ENCODE measurements at regions not wholly inside any gene's neighbourhood (a gene's known extent, or its start where the extent isn't known, plus 50 kb on each side); places are given as distances from the start of the nearest gene placed in this dataset.

- Histone ChIP-seq H3K36me3 (ENCODE audit: control insufficient read depth, insufficient read depth, low read length) (no peaks in the 10 kb centered on the region), H3K9me3 (ENCODE audit: control insufficient read depth in 2 of 2, low read length in 2 of 2) (no peaks in the 10 kb centered on the region), H3K4me1 (ENCODE audit: control insufficient read depth, insufficient read depth, low read length, poor library complexity, severe bottlenecking) (no peaks in the 10 kb centered on the region), H3K27ac (ENCODE audit: insufficient read depth, low read length, poor library complexity, severe bottlenecking) (no peak overlapping the region), H3K4me3 (ENCODE audit: low read depth, low read length) (no peak overlapping the region), H3K27me3 (ENCODE audit: control insufficient read depth, insufficient read depth, low read length) (no peaks in the 10 kb centered on the region)
- ATAC-seq (ENCODE audit: low read depth in 2 of 2): no peak
- Mint-ChIP-seq H3K27ac (no peak overlapping the region), H3K36me3 (no peaks in the 10 kb centered on the region), H3K4me1 (peaks cover 0 to 5% (median 1%) of the 10 kb centered on the region in 4 donors), H3K4me3 (no peak overlapping the region), H3K27me3 (no peaks in the 10 kb centered on the region), H3K9me3 (peaks cover 0 to 12% (median 1%) of the 10 kb centered on the region in 7 donors)
- peak in 1 of 3 donors; percentile 21 for DNase-seq
These were observed 177.2 kb downstream of the KCNA5 start for GRCh38 chr12:5220835-5221234.

GRCh38 chr12:5222011-5222461, 178.4 kb downstream of the KCNA5 start:
- Mint-ChIP-seq H3K27me3 (no peaks in the 10 kb centered on the region), H3K27ac (peak overlapping the region in 1 of 3 donors; percentile 85), H3K4me3 (no peak overlapping the region), H3K4me1 (peaks cover 0 to 5% (median 1%) of the 10 kb centered on the region in 4 donors), H3K36me3 (no peaks in the 10 kb centered on the region), H3K9me3 (peaks cover 0 to 8% (median 1%) of the 10 kb centered on the region in 7 donors)
- Histone ChIP-seq H3K36me3 (ENCODE audit: control insufficient read depth, insufficient read depth, low read length) (no peaks in the 10 kb centered on the region), H3K27ac (ENCODE audit: insufficient read depth, low read length, poor library complexity, severe bottlenecking) (no peak overlapping the region), H3K4me1 (ENCODE audit: control insufficient read depth, insufficient read depth, low read length, poor library complexity, severe bottlenecking) (no peaks in the 10 kb centered on the region), H3K4me3 (ENCODE audit: low read depth, low read length) (no peak overlapping the region), H3K9me3 (ENCODE audit: control insufficient read depth in 2 of 2, low read length in 2 of 2) (no peaks in the 10 kb centered on the region), H3K27me3 (ENCODE audit: control insufficient read depth, insufficient read depth, low read length) (no peaks in the 10 kb centered on the region)
- ATAC-seq (ENCODE audit: low read depth in 2 of 2): no peak
- no peak for DNase-seq

GRCh38 chr12:5222729-5223128, 179.1 kb downstream of the KCNA5 start:
- H3K27ac ChIP-seq (ENCODE audit: insufficient read depth, low read length, poor library complexity, severe bottlenecking): no peak overlapping the region
- Mint-ChIP-seq H3K36me3 (no peaks in the 10 kb centered on the region), H3K27me3 (no peaks in the 10 kb centered on the region), H3K4me3 (no peak overlapping the region), H3K9me3 (peaks cover 0 to 8% (median 1%) of the 10 kb centered on the region in 7 donors), H3K4me1 (peaks cover 0 to 5% (median 1%) of the 10 kb centered on the region in 4 donors), H3K27ac (no peak overlapping the region)
- H3K9me3 ChIP-seq (ENCODE audit: control insufficient read depth in 2 of 2, low read length in 2 of 2): no peaks in the 10 kb centered on the region
- H3K27me3 ChIP-seq (ENCODE audit: control insufficient read depth, insufficient read depth, low read length): no peaks in the 10 kb centered on the region
- no peaks in the 10 kb centered on the region for H3K36me3 ChIP-seq (ENCODE audit: control insufficient read depth, insufficient read depth, low read length)
- DNase-seq (no peak), ATAC-seq (ENCODE audit: low read depth in 2 of 2) (no peak)
- no peaks in the 10 kb centered on the region for H3K4me1 ChIP-seq (ENCODE audit: control insufficient read depth, insufficient read depth, low read length, poor library complexity, severe bottlenecking)
- no peak overlapping the region for H3K4me3 ChIP-seq (ENCODE audit: low read depth, low read length)

GRCh38 chr12:5223881-5224280, 180.2 kb downstream of the KCNA5 start:
- peaks cover 0 to 9% (median 4%) of the 10 kb centered on the region in 7 donors for H3K9me3 Mint-ChIP-seq
- peaks cover 0 to 5% (median 1%) of the 10 kb centered on the region in 4 donors for H3K4me1 Mint-ChIP-seq
- no peaks in the 10 kb centered on the region for H3K36me3 Mint-ChIP-seq
- Histone ChIP-seq H3K4me3 (ENCODE audit: low read depth, low read length) (no peak overlapping the region), H3K36me3 (ENCODE audit: control insufficient read depth, insufficient read depth, low read length) (no peaks in the 10 kb centered on the region), H3K27ac (ENCODE audit: insufficient read depth, low read length, poor library complexity, severe bottlenecking) (no peak overlapping the region), H3K9me3 (ENCODE audit: control insufficient read depth in 2 of 2, low read length in 2 of 2) (no peaks in the 10 kb centered on the region), H3K4me1 (ENCODE audit: control insufficient read depth, insufficient read depth, low read length, poor library complexity, severe bottlenecking) (no peaks in the 10 kb centered on the region), H3K27me3 (ENCODE audit: control insufficient read depth, insufficient read depth, low read length) (no peaks in the 10 kb centered on the region)
- DNase-seq (no peak), ATAC-seq (ENCODE audit: low read depth in 2 of 2) (no peak)
- H3K27ac Mint-ChIP-seq: no peak overlapping the region
- no peaks in the 10 kb centered on the region for H3K27me3 Mint-ChIP-seq
- no peak overlapping the region for H3K4me3 Mint-ChIP-seq

- H3K9me3 Mint-ChIP-seq: peaks cover 0 to 10% (median 4%) of the 10 kb centered on the region in 7 donors
- Histone ChIP-seq H3K27ac (ENCODE audit: insufficient read depth, low read length, poor library complexity, severe bottlenecking) (no peak overlapping the region), H3K4me3 (ENCODE audit: low read depth, low read length) (no peak overlapping the region), H3K9me3 (ENCODE audit: control insufficient read depth in 2 of 2, low read length in 2 of 2) (no peaks in the 10 kb centered on the region), H3K36me3 (ENCODE audit: control insufficient read depth, insufficient read depth, low read length) (no peaks in the 10 kb centered on the region), H3K4me1 (ENCODE audit: control insufficient read depth, insufficient read depth, low read length, poor library complexity, severe bottlenecking) (no peaks in the 10 kb centered on the region), H3K27me3 (ENCODE audit: control insufficient read depth, insufficient read depth, low read length) (no peaks in the 10 kb centered on the region)
- H3K27ac Mint-ChIP-seq: no peak overlapping the region
- H3K4me3 Mint-ChIP-seq: no peak overlapping the region
- no peaks in the 10 kb centered on the region for H3K36me3 Mint-ChIP-seq
- H3K4me1 Mint-ChIP-seq: no peaks in the 10 kb centered on the region
- ATAC-seq (ENCODE audit: low read depth in 2 of 2) (no peak), DNase-seq (no peak)
- H3K27me3 Mint-ChIP-seq: no peaks in the 10 kb centered on the region
These were observed 182.9 kb downstream of the KCNA5 start for GRCh38 chr12:5226581-5226980.

GRCh38 chr12:5227708-5228373, 184.2 kb downstream of the KCNA5 start:
- peak overlapping the region in 1 of 3 donors; percentile 17 for H3K27ac Mint-ChIP-seq
- no peak overlapping the region for H3K4me3 ChIP-seq (ENCODE audit: low read depth, low read length)
- H3K36me3 ChIP-seq (ENCODE audit: control insufficient read depth, insufficient read depth, low read length): no peaks in the 10 kb centered on the region
- no peak overlapping the region for H3K4me3 Mint-ChIP-seq
- H3K9me3 ChIP-seq (ENCODE audit: control insufficient read depth in 2 of 2, low read length in 2 of 2): no peaks in the 10 kb centered on the region
- no peaks in the 10 kb centered on the region for H3K36me3 Mint-ChIP-seq
- H3K9me3 Mint-ChIP-seq: peaks cover 0 to 10% (median 4%) of the 10 kb centered on the region in 7 donors
- H3K27ac ChIP-seq (ENCODE audit: insufficient read depth, low read length, poor library complexity, severe bottlenecking): no peak overlapping the region
- no peaks in the 10 kb centered on the region for H3K27me3 ChIP-seq (ENCODE audit: control insufficient read depth, insufficient read depth, low read length)
- no peak for DNase-seq
- no peaks in the 10 kb centered on the region for H3K4me1 ChIP-seq (ENCODE audit: control insufficient read depth, insufficient read depth, low read length, poor library complexity, severe bottlenecking)
- no peaks in the 10 kb centered on the region for H3K27me3 Mint-ChIP-seq
- no peaks in the 10 kb centered on the region for H3K4me1 Mint-ChIP-seq
- ATAC-seq (ENCODE audit: low read depth in 2 of 2): no peak

- Histone ChIP-seq H3K4me1 (ENCODE audit: control insufficient read depth, insufficient read depth, low read length, poor library complexity, severe bottlenecking) (no peaks in the 10 kb centered on the region), H3K27me3 (ENCODE audit: control insufficient read depth, insufficient read depth, low read length) (no peaks in the 10 kb centered on the region), H3K4me3 (ENCODE audit: low read depth, low read length) (no peak overlapping the region), H3K36me3 (ENCODE audit: control insufficient read depth, insufficient read depth, low read length) (no peaks in the 10 kb centered on the region), H3K27ac (ENCODE audit: insufficient read depth, low read length, poor library complexity, severe bottlenecking) (no peak overlapping the region), H3K9me3 (ENCODE audit: control insufficient read depth in 2 of 2, low read length in 2 of 2) (no peaks in the 10 kb centered on the region)
- Mint-ChIP-seq H3K27ac (no peak overlapping the region), H3K27me3 (no peaks in the 10 kb centered on the region), H3K4me1 (no peaks in the 10 kb centered on the region), H3K9me3 (peaks cover 0 to 10% (median 5%) of the 10 kb centered on the region in 7 donors), H3K36me3 (no peaks in the 10 kb centered on the region), H3K4me3 (no peak overlapping the region)
- ATAC-seq (ENCODE audit: low read depth in 2 of 2): no peak
- DNase-seq: no peak
These were observed 186.5 kb downstream of the KCNA5 start for GRCh38 chr12:5230156-5230555.

GRCh38 chr12:5230861-5231260, 187.2 kb downstream of the KCNA5 start:
- H3K27ac Mint-ChIP-seq: no peak overlapping the region
- H3K36me3 Mint-ChIP-seq: no peaks in the 10 kb centered on the region
- no peaks in the 10 kb centered on the region for H3K4me1 Mint-ChIP-seq
- H3K9me3 ChIP-seq (ENCODE audit: control insufficient read depth in 2 of 2, low read length in 2 of 2): no peaks in the 10 kb centered on the region
- no peaks in the 10 kb centered on the region for H3K27me3 Mint-ChIP-seq
- no peak for ATAC-seq (ENCODE audit: low read depth in 2 of 2)
- no peak overlapping the region for H3K4me3 Mint-ChIP-seq
- H3K36me3 ChIP-seq (ENCODE audit: control insufficient read depth, insufficient read depth, low read length): no peaks in the 10 kb centered on the region
- no peak overlapping the region for H3K27ac ChIP-seq (ENCODE audit: insufficient read depth, low read length, poor library complexity, severe bottlenecking)
- peaks cover 0 to 10% (median 3%) of the 10 kb centered on the region in 7 donors for H3K9me3 Mint-ChIP-seq
- DNase-seq: no peak
- no peak overlapping the region for H3K4me3 ChIP-seq (ENCODE audit: low read depth, low read length)
- H3K27me3 ChIP-seq (ENCODE audit: control insufficient read depth, insufficient read depth, low read length): no peaks in the 10 kb centered on the region
- H3K4me1 ChIP-seq (ENCODE audit: control insufficient read depth, insufficient read depth, low read length, poor library complexity, severe bottlenecking): no peaks in the 10 kb centered on the region
